Transverse colon (tissue), 3 donors: ENCODE measurements at regions not wholly inside any gene's neighbourhood (a gene's known extent, or its start where the extent isn't known, plus 50 kb on each side); places are given as distances from the start of the nearest gene placed in this dataset.

Experiments
- CTCF ChIP-seq, 5 experiments: fragments of 200-600 bp in 3 of 5; fragments of 450-650 bp in 2 of 5; sonication (generic) in 3 of 5; IDR thresholded peaks; 1 replicate in 2 of 5; 2 replicates in 3 of 5; pipeline ENCODE4 v1.5.1; 2016 to 2017; ENCODE audit warnings: antibody characterized with exemption in 5 of 5, inconsistent platforms in 3 of 5, mild to moderate bottlenecking in 2 of 5, moderate library complexity in 1 of 5
- EP300 ChIP-seq: sonication (generic); formaldehyde crosslinking; IDR thresholded peaks from one replicate; pipeline ENCODE4 v1.6.1; 2017; ENCODE audit warnings: antibody characterized with exemption, low read depth
- POLR2A ChIP-seq: fragments of 450-650 bp; IDR thresholded peaks from one replicate; pipeline ENCODE4 v1.6.1; 2016; ENCODE audit warnings: antibody characterized with exemption, mild to moderate bottlenecking, moderate library complexity

GRCh38 chr9:88319936-88320747 is 68.1 kb upstream of the SPIN1 start:
- TF ChIP-seq CTCF (IDR thresholded peaks at IDR 0.05): no peak
- no peak for TF ChIP-seq POLR2A
- TF ChIP-seq EP300: no peak
